MCF 10A (cell line): ENCODE measurements at regions not wholly inside any gene's neighbourhood (a gene's known extent, or its start where the extent isn't known, plus 50 kb on each side); places are given as distances from the start of the nearest gene placed in this dataset.
A peak's percentile ranks its signal among the peaks of the same experiment; 100 is the strongest.

Source experiments
- BruUV-seq: library from RNA; stranded (reverse); fragments of 400-500 nt; replicated peaks from 2 replicates; lab custom pipeline; 2021; lab: Mats Ljungman, UMichigan
- CTCF ChIA-PET: fragments of 300-600 bp; sonication (Branson Sonifier 250); formaldehyde crosslinking; extraction: SDS; loops from one replicate; lab custom pipeline; 2021; ENCODE audit warnings: antibody characterized with exemption, inconsistent platforms; lab: Yijun Ruan, JAX
- POLR2A ChIA-PET: fragments of 300-600, 350-650 bp; sonication (Branson Sonifier 250); formaldehyde crosslinking; extraction: SDS; loops from one replicate; lab custom pipeline; 2020; ENCODE audit warnings: antibody characterized with exemption, inconsistent platforms; lab: Yijun Ruan, JAX
- DNase-seq: peaks from one replicate; pipeline ENCODE4 v3.0.0-alpha.2; 2018; ENCODE audit not compliant: unreplicated experiment
- H3K27ac Mint-ChIP-seq: one replicate; pipeline ENCODE4 v1.8.0; 2022; ENCODE audit warnings: mild to moderate bottlenecking, low read depth, mixed read lengths; ENCODE audit not compliant: unreplicated experiment
- H3K27me3 Mint-ChIP-seq: one replicate; pipeline ENCODE4 v1.8.0; 2022; ENCODE audit warnings: mixed read lengths; ENCODE audit not compliant: insufficient read depth, unreplicated experiment
- H3K36me3 Mint-ChIP-seq: one replicate; pipeline ENCODE4 v1.8.0; 2022; ENCODE audit warnings: mild to moderate bottlenecking, moderate library complexity, mixed read lengths; ENCODE audit not compliant: insufficient read depth, unreplicated experiment
- H3K4me1 Mint-ChIP-seq: one replicate; pipeline ENCODE4 v1.8.0; 2022; ENCODE audit warnings: mixed read lengths; ENCODE audit not compliant: insufficient read depth, unreplicated experiment
- H3K4me3 Mint-ChIP-seq: one replicate; pipeline ENCODE4 v1.8.0; 2022; ENCODE audit warnings: mild to moderate bottlenecking, moderate library complexity, mixed read lengths; ENCODE audit not compliant: unreplicated experiment
- H3K9me3 Mint-ChIP-seq: one replicate; pipeline ENCODE4 v1.8.0; 2022; ENCODE audit warnings: mixed read lengths; ENCODE audit not compliant: unreplicated experiment
- intact Hi-C: fragments of 100-400 bp; cut with micrococcal nuclease; formaldehyde crosslinking; loops from 2 replicates; pipeline ENCODE4 v1.14.1; 2022
- TF ChIP-seq, protein P1 (sequence below): fragments of 200-600 bp; IDR thresholded peaks from one replicate; pipeline ENCODE4 v1.8.0; 2022; ENCODE audit warnings: antibody characterized with exemption, mild to moderate bottlenecking; ENCODE audit not compliant: unreplicated experiment

GRCh38 chr12:25788707-25789442 is 169.6 kb upstream of the RASSF8 start:
- H3K27me3 Mint-ChIP-seq: no peaks in the 10 kb centered on the region
- BruUV-seq: no TSS peak
- POLR2A ChIA-PET: interaction anchor here (0.6 kb wide), 1 partner anchor 1541 kb away, joined by 3 read pairs; no protein-coding TSS in a partner anchor
- H3K27ac Mint-ChIP-seq: no peak overlapping the region
- peaks cover 7% of the 10 kb centered on the region for H3K36me3 Mint-ChIP-seq
- H3K9me3 Mint-ChIP-seq: peaks cover 6% of the 10 kb centered on the region
- peaks cover 13% of the 10 kb centered on the region for H3K4me1 Mint-ChIP-seq
- intact Hi-C loops: no loop called here
- CTCF ChIA-PET: no interaction called here
- TF ChIP-seq, protein P1, sequence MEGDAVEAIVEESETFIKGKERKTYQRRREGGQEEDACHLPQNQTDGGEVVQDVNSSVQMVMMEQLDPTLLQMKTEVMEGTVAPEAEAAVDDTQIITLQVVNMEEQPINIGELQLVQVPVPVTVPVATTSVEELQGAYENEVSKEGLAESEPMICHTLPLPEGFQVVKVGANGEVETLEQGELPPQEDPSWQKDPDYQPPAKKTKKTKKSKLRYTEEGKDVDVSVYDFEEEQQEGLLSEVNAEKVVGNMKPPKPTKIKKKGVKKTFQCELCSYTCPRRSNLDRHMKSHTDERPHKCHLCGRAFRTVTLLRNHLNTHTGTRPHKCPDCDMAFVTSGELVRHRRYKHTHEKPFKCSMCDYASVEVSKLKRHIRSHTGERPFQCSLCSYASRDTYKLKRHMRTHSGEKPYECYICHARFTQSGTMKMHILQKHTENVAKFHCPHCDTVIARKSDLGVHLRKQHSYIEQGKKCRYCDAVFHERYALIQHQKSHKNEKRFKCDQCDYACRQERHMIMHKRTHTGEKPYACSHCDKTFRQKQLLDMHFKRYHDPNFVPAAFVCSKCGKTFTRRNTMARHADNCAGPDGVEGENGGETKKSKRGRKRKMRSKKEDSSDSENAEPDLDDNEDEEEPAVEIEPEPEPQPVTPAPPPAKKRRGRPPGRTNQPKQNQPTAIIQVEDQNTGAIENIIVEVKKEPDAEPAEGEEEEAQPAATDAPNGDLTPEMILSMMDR: no peak
- DNase-seq: no peak
- no peak overlapping the region for H3K4me3 Mint-ChIP-seq

- Mint-ChIP-seq H3K27me3 (no peaks in the 10 kb centered on the region), H3K9me3 (peaks cover 6% of the 10 kb centered on the region), H3K36me3 (peaks cover 7% of the 10 kb centered on the region), H3K4me3 (no peak overlapping the region), H3K27ac (no peak overlapping the region), H3K4me1 (peaks cover 14% of the 10 kb centered on the region)
- POLR2A ChIA-PET: interaction anchor here (0.6 kb wide), 1 partner anchor 1541 kb away, joined by 3 read pairs; no protein-coding TSS in a partner anchor
- TF ChIP-seq, protein P1: no peak
- intact Hi-C loops: no loop called here
- no TSS peak for BruUV-seq
- CTCF ChIA-PET: no interaction called here
- no peak for DNase-seq
Measured at GRCh38 chr12:25789541-25789944, 168.9 kb upstream of the RASSF8 start.

DNA sequence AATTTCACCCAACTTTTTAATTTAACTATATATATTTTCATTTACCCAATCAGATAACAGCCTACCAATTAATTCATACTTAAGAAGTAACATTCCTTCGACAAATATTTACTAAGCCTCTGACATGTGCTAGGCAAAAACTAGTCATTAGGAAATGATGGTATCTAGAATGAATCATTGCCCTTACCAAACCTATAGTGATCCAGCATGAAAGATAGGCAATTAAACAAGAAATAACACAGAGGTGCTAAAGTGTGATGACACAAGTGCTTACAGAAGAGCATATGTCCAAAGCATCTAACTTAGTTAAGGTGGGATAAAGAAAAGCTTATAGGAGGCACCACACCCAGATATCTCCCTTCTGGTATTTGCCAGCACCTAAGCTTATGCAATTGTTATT is 166.5 kb upstream of the RASSF8 start:
- Mint-ChIP-seq H3K9me3 (peaks cover 6% of the 10 kb centered on the region), H3K27ac (no peak overlapping the region), H3K36me3 (peaks cover 2% of the 10 kb centered on the region), H3K4me3 (no peak overlapping the region), H3K4me1 (peaks cover 20% of the 10 kb centered on the region), H3K27me3 (no peaks in the 10 kb centered on the region)
- ChIA-PET POLR2A (interaction anchor here (0.6 to 0.8 kb wide), 2 partner anchors 17 kb away, joined by 3 to 4 read pairs; no protein-coding TSS in a partner anchor), CTCF (interaction anchor here (0.6 kb wide), 2 partner anchors 88 to 228 kb away, joined by 3 read pairs; no protein-coding TSS in a partner anchor)
- peak; percentile 10 for DNase-seq
- TF ChIP-seq, protein P1: no peak
- intact Hi-C loops: no loop called here
- BruUV-seq: no TSS peak

- Mint-ChIP-seq H3K27ac (no peak overlapping the region), H3K27me3 (no peaks in the 10 kb centered on the region), H3K9me3 (peaks cover 6% of the 10 kb centered on the region), H3K4me1 (peaks cover 20% of the 10 kb centered on the region), H3K36me3 (no peaks in the 10 kb centered on the region), H3K4me3 (no peak overlapping the region)
- no peak for DNase-seq
- POLR2A ChIA-PET: no interaction called here
- BruUV-seq: no TSS peak
- TF ChIP-seq, protein P1: no peak
- intact Hi-C loops: no loop called here
- CTCF ChIA-PET: no interaction called here
Measured at GRCh38 chr12:25793196-25793595, 165.3 kb upstream of the RASSF8 start.
